Posterior vena cava (tissue), 2 donors: ENCODE measurements at regions not wholly inside any gene's neighbourhood (a gene's known extent, or its start where the extent isn't known, plus 50 kb on each side); places are given as distances from the start of the nearest gene placed in this dataset.

Source experiments
- DNase-seq: peaks from one replicate; pipeline ENCODE4 v3.0.0-alpha.2; 2020; ENCODE audit warnings: low spot score
- intact Hi-C, 2 donors: fragments of 100-400 bp; cut with DNase I; formaldehyde crosslinking; loops; one replicate each; pipeline versions ENCODE4 v1.14.1 to v1.14.2; 2022 to 2023
- donor health status: DM: yes; HTN: yes; CAD: no.
- donor health status: DM: yes; HTN: yes; CAD: no.

DNA sequence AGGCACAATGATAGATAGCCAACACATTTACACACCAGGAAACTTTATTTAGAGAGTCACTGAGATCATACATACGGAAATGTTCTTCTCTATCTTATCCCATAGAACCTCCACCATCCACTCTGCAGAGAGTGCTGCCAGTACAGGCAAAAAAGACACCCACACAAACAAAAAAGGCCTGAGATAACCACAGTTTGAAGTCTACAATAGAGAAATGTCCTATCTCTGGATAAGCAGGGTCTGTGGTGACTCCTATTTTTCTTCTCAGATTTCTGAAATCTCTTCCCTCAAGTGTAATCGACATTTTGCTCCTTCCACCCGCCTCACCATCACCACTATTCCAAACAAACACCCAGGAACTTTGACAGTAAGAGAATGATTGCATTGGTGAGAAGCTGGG is 413.9 kb upstream of the NR2F2 start:
- no peak for DNase-seq
- intact Hi-C loops, result loop anchor here in 1 of 2 donors (5.0 kb wide), 1 partner anchor 646 kb away; no protein-coding TSS in a partner anchor

DNA sequence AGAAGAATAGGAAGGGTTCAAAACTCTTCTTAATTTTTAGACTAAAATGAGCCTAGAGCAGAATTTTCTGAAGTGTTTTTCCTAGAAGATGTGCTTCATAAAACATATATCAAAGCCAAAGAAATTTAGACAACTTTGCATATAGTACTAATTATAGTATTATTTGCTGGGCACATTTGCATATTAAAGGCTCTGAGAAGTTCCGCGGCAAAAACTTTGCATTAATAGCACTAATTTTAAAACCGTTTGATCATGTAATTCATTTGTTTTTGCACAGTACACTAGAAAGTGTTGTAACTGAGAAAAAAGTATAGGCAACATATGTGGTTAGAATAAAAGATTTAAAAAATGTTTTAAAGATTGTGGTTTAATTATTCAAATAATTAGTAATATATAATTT is 412.0 kb upstream of the NR2F2 start:
- intact Hi-C loops, result loop anchor here in 1 of 2 donors (5.0 kb wide), 1 partner anchor 644 kb away; no protein-coding TSS in a partner anchor
- no peak for DNase-seq

- intact Hi-C loops, result loop anchor here in 1 of 2 donors (5.0 kb wide), 1 partner anchor 643 kb away; no protein-coding TSS in a partner anchor
- DNase-seq, result no peak
Measured at GRCh38 chr15:95919460-95919859, 411.0 kb upstream of the NR2F2 start.

GRCh38 chr15:95921404-95921803 is 409.1 kb upstream of the NR2F2 start:
- no peak for DNase-seq
- intact Hi-C loops, result no loop called here

GRCh38 chr15:95922431-95922830 is 408.1 kb upstream of the NR2F2 start:
- intact Hi-C loops, result no loop called here
- DNase-seq, result no peak

DNA sequence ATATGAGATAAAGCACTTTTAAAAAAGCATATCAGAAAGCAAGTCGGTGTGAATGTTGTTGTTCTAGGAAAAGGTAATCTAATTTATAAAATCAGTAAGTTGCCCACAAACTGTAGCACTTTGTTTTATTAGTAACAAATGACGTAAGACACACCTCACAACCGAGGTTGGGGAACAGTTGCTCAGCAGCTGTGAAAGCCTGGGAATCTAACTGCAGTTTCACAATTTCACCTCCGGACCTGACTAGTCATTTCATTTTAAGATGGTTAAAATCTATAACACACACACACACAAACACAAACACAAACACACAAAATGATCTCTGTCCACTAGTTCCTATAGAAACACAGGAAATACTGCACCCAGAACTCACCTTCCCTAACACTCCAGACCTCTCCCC is 406.7 kb upstream of the NR2F2 start:
- intact Hi-C loops, result no loop called here
- DNase-seq, result no peak

- intact Hi-C loops, result no loop called here
- no peak for DNase-seq
Measured at GRCh38 chr15:95928822-95929221, 401.7 kb upstream of the NR2F2 start.

DNA sequence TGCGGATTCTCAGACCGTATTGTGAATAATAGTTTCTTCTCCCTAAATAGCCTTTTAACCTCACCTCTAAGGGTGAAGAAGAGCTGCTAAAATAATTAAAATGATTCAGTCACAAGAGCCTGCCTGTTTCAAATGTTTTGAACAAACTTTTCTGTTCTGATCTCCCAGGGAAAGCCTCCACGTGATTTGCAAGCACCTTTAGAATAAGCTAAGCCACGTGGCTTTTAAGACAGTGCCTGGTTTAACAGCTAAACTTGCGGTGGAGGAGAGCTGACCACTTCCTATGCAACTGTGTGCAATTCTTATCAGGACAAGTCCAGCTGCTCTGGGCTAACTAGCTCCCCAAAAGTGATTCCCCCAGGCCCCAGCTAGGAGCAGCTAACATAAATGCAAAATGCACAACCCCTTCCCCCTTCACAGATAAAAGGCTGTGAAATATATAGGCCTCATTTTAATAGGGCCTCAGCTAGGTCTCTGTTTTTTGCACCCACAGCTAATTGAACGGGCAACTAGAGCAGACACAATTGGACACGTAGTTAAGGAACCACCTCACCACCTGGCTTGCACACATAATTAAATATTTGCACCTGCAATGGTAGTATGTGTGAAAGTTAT is 401.2 kb upstream of the NR2F2 start:
- DNase-seq, result no peak
- intact Hi-C loops, result no loop called here

- no peak for DNase-seq
- intact Hi-C loops, result no loop called here
Measured at GRCh38 chr15:95930659-95931375, 399.7 kb upstream of the NR2F2 start.

- intact Hi-C loops, result no loop called here
- no peak for DNase-seq
Measured at GRCh38 chr15:95931619-95932018, 398.9 kb upstream of the NR2F2 start.

DNA sequence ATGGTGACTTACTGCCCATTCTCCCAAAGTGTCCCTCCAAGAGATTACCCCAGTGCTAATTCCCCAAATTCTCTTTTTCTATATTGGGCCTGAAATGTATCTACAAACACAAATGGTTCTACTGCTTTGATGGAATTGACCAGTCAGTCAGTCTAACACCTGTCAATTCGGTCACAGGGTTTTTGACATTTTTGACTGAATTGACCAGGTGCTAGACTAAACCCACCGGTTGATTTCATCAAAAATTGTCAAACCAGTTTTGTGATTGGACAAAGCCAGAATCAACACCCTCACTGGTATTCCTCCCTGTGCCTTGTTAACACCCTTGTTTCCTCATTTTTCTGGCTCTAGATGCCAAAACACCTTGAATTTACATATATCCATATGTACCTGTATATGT is 398.4 kb upstream of the NR2F2 start:
- no peak for DNase-seq
- intact Hi-C loops, result no loop called here

DNA sequence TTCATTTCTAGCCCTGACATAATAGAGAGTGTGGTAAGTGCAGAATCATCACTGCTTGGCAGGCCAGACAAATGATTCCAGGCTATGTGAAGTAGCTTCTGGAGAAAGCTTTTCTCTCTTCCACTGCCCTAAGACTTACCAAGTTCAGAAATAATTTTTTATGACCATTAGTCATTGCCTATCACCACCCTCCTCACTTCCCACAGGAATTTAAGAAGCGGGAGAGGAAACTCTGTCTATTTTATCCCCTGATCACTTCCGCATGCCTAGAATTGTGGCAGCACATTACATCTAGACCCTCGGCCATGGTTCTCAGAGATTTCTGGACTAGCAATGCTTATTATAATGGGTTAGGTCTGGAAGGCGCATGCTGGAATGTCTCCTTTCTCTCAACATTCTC is 397.8 kb upstream of the NR2F2 start:
- no peak for DNase-seq
- intact Hi-C loops, result no loop called here

DNA sequence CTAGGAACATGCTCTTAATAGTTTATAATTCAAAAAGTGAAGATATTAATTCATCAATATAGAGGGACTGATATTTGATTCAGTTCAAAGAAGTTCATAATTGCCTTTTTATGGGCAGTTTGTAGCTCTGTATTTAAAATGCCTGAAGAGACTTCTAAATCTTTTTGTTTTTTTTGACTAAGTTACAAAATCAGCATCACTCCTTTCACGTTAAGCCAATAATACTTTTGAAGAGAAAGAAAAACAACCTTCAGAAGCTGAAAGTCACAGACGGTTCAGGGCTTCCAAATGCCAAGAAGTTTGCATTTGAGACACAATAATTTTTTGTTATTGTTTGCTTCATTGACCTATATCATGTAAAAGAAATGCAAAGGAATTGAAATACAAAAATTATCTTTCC is 394.6 kb upstream of the NR2F2 start:
- intact Hi-C loops, result no loop called here
- DNase-seq, result no peak

GRCh38 chr15:95937128-95937528 is 393.4 kb upstream of the NR2F2 start:
- no peak for DNase-seq
- intact Hi-C loops, result no loop called here

GRCh38 chr15:95940431-95940985 is 390.0 kb upstream of the NR2F2 start:
- intact Hi-C loops, result no loop called here
- no peak for DNase-seq

DNA sequence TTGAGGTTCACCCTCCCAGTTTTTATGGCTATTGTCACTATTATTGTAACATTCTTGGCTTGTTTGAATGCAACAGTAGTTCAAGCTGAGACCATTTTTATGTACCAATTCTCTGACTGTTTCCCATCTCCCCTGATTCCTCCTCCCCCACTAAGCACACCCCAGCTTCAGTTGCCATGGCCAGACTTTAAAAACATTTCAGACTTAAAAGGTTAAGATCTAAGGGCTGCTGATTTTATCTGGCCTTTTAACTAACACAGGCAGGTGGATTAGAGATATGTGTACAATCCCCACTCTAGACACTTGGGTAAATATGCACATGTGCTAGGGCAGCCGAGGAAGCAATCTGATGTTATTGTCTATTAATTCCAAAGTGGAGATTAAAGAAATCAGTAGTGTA is 386.3 kb upstream of the NR2F2 start:
- no peak for DNase-seq
- intact Hi-C loops, result no loop called here

DNA sequence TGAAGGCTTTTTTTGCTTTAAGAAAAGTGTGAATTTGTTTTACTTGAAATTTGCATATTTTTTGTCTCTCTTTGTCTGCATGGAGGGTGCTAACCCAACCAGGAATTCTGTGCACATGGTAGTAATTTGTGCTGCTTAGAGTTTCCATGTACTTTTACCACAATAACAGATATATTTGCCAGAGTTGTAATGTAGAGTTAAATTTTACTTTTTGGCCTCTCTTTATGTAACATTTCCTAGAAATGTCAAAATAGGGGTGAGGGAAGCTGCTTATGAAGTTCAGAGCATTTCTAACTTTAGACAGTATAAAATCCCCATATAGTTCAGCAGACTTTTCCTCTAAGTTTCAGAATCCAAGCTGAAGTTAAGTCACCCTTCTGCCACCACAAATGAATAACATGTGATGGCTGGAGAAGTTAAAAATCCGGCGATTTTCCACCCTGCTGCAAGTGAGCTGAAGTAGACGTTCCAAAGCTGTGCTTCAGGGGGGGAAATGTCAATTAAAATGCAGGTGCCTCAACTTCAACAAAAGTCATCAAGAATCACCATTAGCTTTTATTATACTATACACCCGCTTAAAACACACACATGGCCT is 385.7 kb upstream of the NR2F2 start:
- DNase-seq, result no peak
- intact Hi-C loops, result no loop called here

- intact Hi-C loops, result no loop called here
- DNase-seq, result no peak
Measured at GRCh38 chr15:95946241-95946640, 384.3 kb upstream of the NR2F2 start.

DNA sequence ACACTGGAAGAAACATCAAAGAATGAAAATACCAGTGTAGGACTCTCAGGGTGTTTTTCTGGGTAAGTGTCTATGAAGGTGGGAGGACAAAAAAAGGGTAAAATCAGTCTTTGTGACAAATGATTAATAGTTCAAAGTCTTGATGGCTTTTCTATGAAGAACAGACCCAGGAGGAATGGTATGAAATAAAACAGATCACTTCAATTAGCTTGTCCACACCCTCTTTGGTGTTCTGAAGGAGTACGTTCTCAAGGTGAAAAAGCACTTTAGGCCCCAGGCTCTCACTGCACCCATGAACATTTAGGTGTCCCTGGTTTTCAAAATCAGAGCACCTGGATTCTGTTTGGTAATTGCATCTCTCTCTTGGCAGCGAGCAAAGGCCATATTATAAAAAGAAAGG is 383.6 kb upstream of the NR2F2 start:
- intact Hi-C loops, result no loop called here

GRCh38 chr15:95948411-95948810 is 382.1 kb upstream of the NR2F2 start:
- intact Hi-C loops, result no loop called here
- DNase-seq, result no peak

More for the DNA sequence above, 383.6 kb upstream of the NR2F2 start:
- no peak for DNase-seq

DNA sequence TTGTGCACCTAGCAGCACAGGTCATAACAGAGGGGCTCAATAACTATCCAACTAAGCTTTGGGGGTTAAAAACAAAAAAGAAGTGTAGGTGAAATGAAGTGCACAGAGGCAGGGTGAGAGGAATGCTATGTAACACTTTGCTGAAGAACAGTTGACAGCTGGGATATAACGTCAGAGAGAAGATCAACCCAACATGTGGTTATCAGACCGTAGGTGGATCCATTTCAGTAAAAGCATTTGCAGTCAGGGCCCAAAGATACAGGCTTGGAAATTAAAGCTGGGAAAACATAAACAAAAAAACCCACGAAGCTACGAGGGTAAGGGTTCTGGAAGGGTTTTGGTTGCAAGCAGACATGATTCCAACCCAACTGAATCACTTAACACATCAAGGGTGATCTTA is 377.5 kb upstream of the NR2F2 start:
- DNase-seq, result no peak
- intact Hi-C loops, result no loop called here
